ENCODE measurements at regions not wholly inside any gene's neighbourhood (a gene's known extent, or its start where the extent isn't known, plus 50 kb on each side); places are given as distances from the start of the nearest gene placed in this dataset.

- intact Hi-C loops (cut with DNase I): no loop called here
- no peak overlapping the region for H3K27ac ChIP-seq
- no peak overlapping the region for H3K4me3 ChIP-seq
- H3K4me1 ChIP-seq: peaks cover 0 to 4% (median under 1%) of the 10 kb centered on the region in 4 donors
- no peak for TF ChIP-seq CTCF (IDR thresholded peaks at IDR 0.05)
- TF ChIP-seq POLR2A (IDR thresholded peaks at IDR 0.05): no peak
- no peak for TF ChIP-seq POLR2AphosphoS5 (IDR thresholded peaks at IDR 0.05)
- TF ChIP-seq EP300 (IDR thresholded peaks at IDR 0.05): no peak
- no peaks in the 10 kb centered on the region for H3K27me3 ChIP-seq
- no peaks in the 10 kb centered on the region for H3K36me3 ChIP-seq
- H3K9me3 ChIP-seq: peaks cover 0 to 2% (median 0%) of the 10 kb centered on the region in 4 donors
- DNase-seq: no peak
Observed at GRCh38 chr16:65540901-65541300, 419.0 kb upstream of the CDH11 start.

- Histone ChIP-seq H3K4me3 (no peak overlapping the region), H3K4me1 (no peaks in the 10 kb centered on the region), H3K9me3 (no peaks in the 10 kb centered on the region), H3K36me3 (no peaks in the 10 kb centered on the region), H3K27me3 (no peaks in the 10 kb centered on the region), H3K27ac (no peak overlapping the region)
- whole genome bisulfite sequencing, 2 donors: 47 to 51% methylated on average over 3 of the region's 3 CpGs
- intact Hi-C loops (cut with DNase I): no loop called here
- no peak for TF ChIP-seq POLR2AphosphoS5 (IDR thresholded peaks at IDR 0.05)
- TF ChIP-seq CTCF (IDR thresholded peaks at IDR 0.05): no peak
- TF ChIP-seq EP300 (IDR thresholded peaks at IDR 0.05): no peak
- no peak for TF ChIP-seq POLR2A (IDR thresholded peaks at IDR 0.05)
- DNase-seq: no peak
Observed at GRCh38 chr16:65538976-65539375, 417.1 kb upstream of the CDH11 start.

GRCh38 chr16:65537336-65537735 is 415.5 kb upstream of the CDH11 start:
- no peak for DNase-seq
- 78 to 84% methylated on average over 1 of the region's 1 CpG for WGBS, 2 donors
- TF ChIP-seq CTCF (IDR thresholded peaks at IDR 0.05) (no peak), POLR2AphosphoS5 (IDR thresholded peaks at IDR 0.05) (no peak), POLR2A (IDR thresholded peaks at IDR 0.05) (no peak), EP300 (IDR thresholded peaks at IDR 0.05) (no peak)

GRCh38 chr16:65534121-65534528 is 412.3 kb upstream of the CDH11 start:
- no peaks in the 10 kb centered on the region for H3K27me3 ChIP-seq
- no peak overlapping the region for H3K4me3 ChIP-seq
- no peak for DNase-seq
- TF ChIP-seq EP300 (IDR thresholded peaks at IDR 0.05) (no peak), POLR2A (IDR thresholded peaks at IDR 0.05) (no peak), POLR2AphosphoS5 (IDR thresholded peaks at IDR 0.05) (no peak), CTCF (IDR thresholded peaks at IDR 0.05) (no peak)
- peaks cover 0 to 9% (median 4%) of the 10 kb centered on the region in 4 donors for H3K4me1 ChIP-seq
- WGBS, 2 donors: 70 to 86% methylated on average over 2 of the region's 2 CpGs
- no peak overlapping the region for H3K27ac ChIP-seq
- H3K36me3 ChIP-seq: no peaks in the 10 kb centered on the region
- no peaks in the 10 kb centered on the region for H3K9me3 ChIP-seq
- intact Hi-C loops (cut with DNase I): no loop called here

More at GRCh38 chr16:65537336-65537735, 415.5 kb upstream of the CDH11 start:
- no peaks in the 10 kb centered on the region for H3K36me3 ChIP-seq
- no peak overlapping the region for H3K27ac ChIP-seq
- intact Hi-C loops (cut with DNase I): no loop called here
- H3K4me1 ChIP-seq: no peaks in the 10 kb centered on the region
- no peaks in the 10 kb centered on the region for H3K27me3 ChIP-seq
- no peaks in the 10 kb centered on the region for H3K9me3 ChIP-seq
- no peak overlapping the region for H3K4me3 ChIP-seq

GRCh38 chr16:65532846-65533245 is 411.0 kb upstream of the CDH11 start:
- H3K27me3 ChIP-seq: no peaks in the 10 kb centered on the region
- WGBS, 2 donors: 83 to 85% methylated on average over 2 of the region's 2 CpGs
- H3K36me3 ChIP-seq: no peaks in the 10 kb centered on the region
- DNase-seq: no peak
- intact Hi-C loops (cut with DNase I): no loop called here
- no peaks in the 10 kb centered on the region for H3K9me3 ChIP-seq
- TF ChIP-seq POLR2AphosphoS5 (IDR thresholded peaks at IDR 0.05) (no peak), CTCF (IDR thresholded peaks at IDR 0.05) (no peak), POLR2A (IDR thresholded peaks at IDR 0.05) (no peak), EP300 (IDR thresholded peaks at IDR 0.05) (no peak)
- peaks cover 0 to 9% (median 4%) of the 10 kb centered on the region in 4 donors for H3K4me1 ChIP-seq
- no peak overlapping the region for H3K27ac ChIP-seq
- no peak overlapping the region for H3K4me3 ChIP-seq
